Neural progenitor cell (in vitro differentiated cells): ENCODE measurements at regions not wholly inside any gene's neighbourhood (a gene's known extent, or its start where the extent isn't known, plus 50 kb on each side); places are given as distances from the start of the nearest gene placed in this dataset.

Source experiments
- DNase-seq: peaks from one replicate; pipeline ENCODE4 v3.0.0-alpha.2; 2016; ENCODE audit warnings: low spot score
- H2AFZ ChIP-seq: fragments of 200-600 bp; sonication (generic); replicated peaks from 2 replicates; pipeline ENCODE4 v1.6.1; 2016; ENCODE audit warnings: antibody characterized with exemption
- H3F3A ChIP-seq: fragments of 200-600 bp; sonication (generic); 2 replicates; pipeline ENCODE4 v1.6.1; 2016; ENCODE audit warnings: antibody characterized with exemption, low read depth
- H3K27ac ChIP-seq: fragments of 200-600 bp; sonication (generic); 2 replicates; pipeline ENCODE4 v1.5.1; 2016; ENCODE audit warnings: mild to moderate bottlenecking
- H3K27me3 ChIP-seq: fragments of 200-600 bp; sonication (generic); 2 replicates; pipeline ENCODE4 v1.6.1; 2016; ENCODE audit warnings: mild to moderate bottlenecking, moderate library complexity
- H3K36me3 ChIP-seq: fragments of 200-600 bp; sonication (generic); 2 replicates; pipeline ENCODE4 v1.5.1; 2016
- H3K4me1 ChIP-seq: fragments of 200-600 bp; sonication (generic); 2 replicates; pipeline ENCODE4 v1.6.1; 2016; ENCODE audit warnings: mixed run types
- H3K4me2 ChIP-seq: fragments of 200-600 bp; sonication (generic); 2 replicates; pipeline ENCODE4 v1.6.1; 2016
- H3K4me3 ChIP-seq: fragments of 200-600 bp; sonication (generic); 2 replicates; pipeline ENCODE4 v1.5.1; 2016
- H3K79me2 ChIP-seq: fragments of 200-600 bp; sonication (generic); 2 replicates; pipeline ENCODE4 v1.6.1; 2016; ENCODE audit warnings: low read depth
- H3K9ac ChIP-seq: fragments of 200-600 bp; sonication (generic); 2 replicates; pipeline ENCODE4 v1.6.1; 2016
- H3K9me3 ChIP-seq: fragments of 200-600 bp; sonication (generic); 2 replicates; pipeline ENCODE4 v1.5.1; 2016; ENCODE audit warnings: low read depth
- H4K20me1 ChIP-seq: fragments of 200-600 bp; sonication (generic); 2 replicates; pipeline ENCODE4 v1.6.1; 2016; ENCODE audit warnings: low read depth
- H3K27ac Mint-ChIP-seq: 3 replicates; pipeline ENCODE4 v1.8.0; 2021; ENCODE audit warnings: mixed read lengths
- H3K27me3 Mint-ChIP-seq: 2 replicates; pipeline ENCODE4 v1.8.0; 2022; ENCODE audit warnings: low read depth, mild to moderate bottlenecking, inconsistent platforms, moderate library complexity, mixed read lengths; ENCODE audit not compliant: insufficient read depth
- H3K36me3 Mint-ChIP-seq: 3 replicates; pipeline ENCODE4 v1.8.0; 2021; ENCODE audit warnings: mixed read lengths
- H3K4me1 Mint-ChIP-seq: 3 replicates; pipeline ENCODE4 v1.8.0; 2021; ENCODE audit warnings: mixed read lengths
- H3K4me3 Mint-ChIP-seq: 3 replicates; pipeline ENCODE4 v1.8.0; 2021; ENCODE audit warnings: mild to moderate bottlenecking, moderate library complexity, mixed read lengths
- H3K9me3 Mint-ChIP-seq: 3 replicates; pipeline ENCODE4 v1.8.0; 2020; ENCODE audit warnings: mixed read lengths
- CTCF ChIP-seq: fragments of 200-600 bp; sonication (generic); IDR thresholded peaks from 2 replicates; pipeline ENCODE4 v1.5.1; 2017; ENCODE audit warnings: antibody characterized with exemption, mild to moderate bottlenecking
- EZH2 ChIP-seq: fragments of 200-600 bp; sonication (generic); IDR thresholded peaks from 2 replicates; pipeline ENCODE4 v1.6.1; 2017; ENCODE audit warnings: antibody characterized with exemption, mild to moderate bottlenecking, moderate library complexity
- EZH2phosphoT487 ChIP-seq: fragments of 200-600 bp; sonication (generic); IDR thresholded peaks from 2 replicates; pipeline ENCODE4 v1.6.1; 2017; ENCODE audit warnings: antibody characterized with exemption

- Histone ChIP-seq H3K79me2 (no peaks in the 10 kb centered on the region), H4K20me1 (no peaks in the 10 kb centered on the region), H3F3A (no peaks in the 10 kb centered on the region), H3K9me3 (no peaks in the 10 kb centered on the region), H2AFZ (no peak overlapping the region), H3K27ac (no peak overlapping the region), H3K9ac (no peak overlapping the region), H3K4me2 (no peak overlapping the region), H3K4me1 (no peaks in the 10 kb centered on the region), H3K27me3 (no peaks in the 10 kb centered on the region), H3K4me3 (no peak overlapping the region), H3K36me3 (no peaks in the 10 kb centered on the region)
- H3K27me3 Mint-ChIP-seq = no peaks in the 10 kb centered on the region
- H3K9me3 Mint-ChIP-seq = peaks cover 9% of the 10 kb centered on the region
- H3K36me3 Mint-ChIP-seq = peaks cover 2% of the 10 kb centered on the region
- no peak for DNase-seq
- TF ChIP-seq CTCF = no peak
- no peaks in the 10 kb centered on the region for H3K4me1 Mint-ChIP-seq
- no peak overlapping the region for H3K27ac Mint-ChIP-seq
- no peak overlapping the region for H3K4me3 Mint-ChIP-seq
These were observed 97.6 kb upstream of the LMCD1 start for GRCh38 chr3:8403996-8404395.

- H3K27ac ChIP-seq = no peak overlapping the region
- no peak overlapping the region for H3K9ac ChIP-seq
- Mint-ChIP-seq H3K27me3 (no peaks in the 10 kb centered on the region), H3K27ac (no peak overlapping the region), H3K9me3 (peaks cover 9% of the 10 kb centered on the region), H3K4me1 (no peaks in the 10 kb centered on the region), H3K36me3 (peaks cover 2% of the 10 kb centered on the region), H3K4me3 (no peak overlapping the region)
- H3K79me2 ChIP-seq = no peaks in the 10 kb centered on the region
- no peak overlapping the region for H3K4me3 ChIP-seq
- DNase-seq = no peak
- no peaks in the 10 kb centered on the region for H3K36me3 ChIP-seq
- TF ChIP-seq EZH2phosphoT487 (no peak), CTCF (no peak), EZH2 (no peak)
- H2AFZ ChIP-seq = no peak overlapping the region
- no peaks in the 10 kb centered on the region for H4K20me1 ChIP-seq
- H3F3A ChIP-seq = no peaks in the 10 kb centered on the region
- H3K4me1 ChIP-seq = no peaks in the 10 kb centered on the region
- no peak overlapping the region for H3K4me2 ChIP-seq
- H3K9me3 ChIP-seq = no peaks in the 10 kb centered on the region
- no peaks in the 10 kb centered on the region for H3K27me3 ChIP-seq
These were observed 96.5 kb upstream of the LMCD1 start for GRCh38 chr3:8405144-8405543.

- no peak overlapping the region for H3K4me2 ChIP-seq
- H4K20me1 ChIP-seq = no peaks in the 10 kb centered on the region
- no peaks in the 10 kb centered on the region for H3K27me3 ChIP-seq
- TF ChIP-seq EZH2phosphoT487 (no peak), EZH2 (no peak), CTCF (no peak)
- H3K27ac Mint-ChIP-seq = no peak overlapping the region
- no peaks in the 10 kb centered on the region for H3K4me1 ChIP-seq
- H3K4me3 Mint-ChIP-seq = no peak overlapping the region
- H3K9me3 Mint-ChIP-seq = peaks cover 9% of the 10 kb centered on the region
- H3K4me3 ChIP-seq = no peak overlapping the region
- H3K79me2 ChIP-seq = no peaks in the 10 kb centered on the region
- no peak overlapping the region for H3K27ac ChIP-seq
- no peak overlapping the region for H3K9ac ChIP-seq
- H3K27me3 Mint-ChIP-seq = no peaks in the 10 kb centered on the region
- no peaks in the 10 kb centered on the region for H3F3A ChIP-seq
- DNase-seq = no peak
- H3K36me3 ChIP-seq = no peaks in the 10 kb centered on the region
- H3K9me3 ChIP-seq = no peaks in the 10 kb centered on the region
- no peaks in the 10 kb centered on the region for H3K4me1 Mint-ChIP-seq
- H2AFZ ChIP-seq = no peak overlapping the region
- peaks cover 2% of the 10 kb centered on the region for H3K36me3 Mint-ChIP-seq
These were observed 95.1 kb upstream of the LMCD1 start for GRCh38 chr3:8406479-8406878.
